NOMO-1 treated with DMSO at 0.1 percent for 48 hours (cell line): ENCODE measurements at regions not wholly inside any gene's neighbourhood (a gene's known extent, or its start where the extent isn't known, plus 50 kb on each side); places are given as distances from the start of the nearest gene placed in this dataset.
"Not testable (repeated sequence)": the region's sequence is repeated elsewhere in the genome, so short reads cannot be mapped to it uniquely, and the experiment has no call there.

Experiments used
- DNase-seq: peaks from one replicate; lab custom pipeline; 2025; ENCODE audit not compliant: unreplicated experiment; lab: John Stamatoyannopoulos, UW

GRCh38 chr9:90741036-90741435 is 60.6 kb upstream of the SYK start:
- no peak for DNase-seq

GRCh38 chr9:90737742-90738141 is 63.9 kb upstream of the SYK start:
- no peak for DNase-seq

GRCh38 chr9:90735952-90736351 is 65.7 kb upstream of the SYK start:
- no peak for DNase-seq

- DNase-seq, result no peak
Observed at GRCh38 chr9:90734631-90735030, 67.0 kb upstream of the SYK start.

- DNase-seq, result no peak
Observed at GRCh38 chr9:90729351-90729750, 72.3 kb upstream of the SYK start.

- no peak for DNase-seq
Observed at GRCh38 chr9:90727488-90727887, 74.1 kb upstream of the SYK start.

- DNase-seq, result no peak
Observed at GRCh38 chr9:90726215-90726614, 75.4 kb upstream of the SYK start.

- no peak for DNase-seq
Observed at GRCh38 chr9:90724880-90725279, 76.7 kb upstream of the SYK start.

- DNase-seq, result no peak
Observed at GRCh38 chr9:90724112-90724511, 77.5 kb upstream of the SYK start.

- DNase-seq, result no peak
Observed at GRCh38 chr9:90722071-90722470, 79.4 kb upstream of the DIRAS2 start.

GRCh38 chr9:90720621-90721265 is 78.1 kb upstream of the DIRAS2 start:
- no peak for DNase-seq

GRCh38 chr9:90706230-90706629 is 63.6 kb upstream of the DIRAS2 start:
- DNase-seq, result no peak

GRCh38 chr9:90702441-90702955 is 59.9 kb upstream of the DIRAS2 start:
- DNase-seq, result peak; percentile 23

- peak; percentile 56 for DNase-seq
Observed at GRCh38 chr9:90698871-90699440, 56.3 kb upstream of the DIRAS2 start.

- DNase-seq, result no peak
Observed at GRCh38 chr9:90697808-90698207, 55.2 kb upstream of the DIRAS2 start.

- DNase-seq, result not testable (repeated sequence)
Observed at GRCh38 chr9:90694187-90694586, 51.6 kb upstream of the DIRAS2 start.
